HG03039 (cell line): ENCODE measurements at regions not wholly inside any gene's neighbourhood (a gene's known extent, or its start where the extent isn't known, plus 50 kb on each side); places are given as distances from the start of the nearest gene placed in this dataset.

Experiments
- ATAC-seq: cut with Tn5 transposase; IDR thresholded peaks from one replicate; pipeline ENCODE4 v1.9.1; 2021; ENCODE audit warnings: mild to moderate bottlenecking, moderate library complexity; ENCODE audit not compliant: unreplicated experiment

GRCh38 chr18:21991886-21992285 lies 177.5 kb upstream of the GATA6 start:
- ATAC-seq = no peak

- ATAC-seq = no peak
These were observed 173.0 kb upstream of the GATA6 start for GRCh38 chr18:21996351-21996826.

- ATAC-seq = peak; percentile 59
These were observed 171.9 kb upstream of the GATA6 start for GRCh38 chr18:21997207-21998143.

- no peak for ATAC-seq
These were observed 170.9 kb upstream of the GATA6 start for GRCh38 chr18:21998486-21998885.

GRCh38 chr18:22001912-22002487 lies 167.4 kb upstream of the GATA6 start:
- ATAC-seq = no peak

GRCh38 chr18:22005191-22005841 lies 164.1 kb upstream of the GATA6 start:
- ATAC-seq = no peak

GRCh38 chr18:22006458-22006857 lies 162.9 kb upstream of the GATA6 start:
- ATAC-seq = no peak

- no peak for ATAC-seq
These were observed 160.1 kb upstream of the GATA6 start for GRCh38 chr18:22009242-22009641.

- no peak for ATAC-seq
These were observed 155.4 kb upstream of the GATA6 start for GRCh38 chr18:22013993-22014392.

GRCh38 chr18:22015156-22015555 lies 154.2 kb upstream of the GATA6 start:
- ATAC-seq = no peak

GRCh38 chr18:22018366-22018765 lies 151.0 kb upstream of the GATA6 start:
- no peak for ATAC-seq

- ATAC-seq = no peak
These were observed 150.2 kb upstream of the GATA6 start for GRCh38 chr18:22019193-22019592.

- ATAC-seq = no peak
These were observed 149.1 kb upstream of the GATA6 start for GRCh38 chr18:22020127-22020866.

- ATAC-seq = no peak
These were observed 148.5 kb upstream of the GATA6 start for GRCh38 chr18:22020867-22021370.

GRCh38 chr18:22021701-22022100 lies 147.7 kb upstream of the GATA6 start:
- no peak for ATAC-seq

- ATAC-seq = no peak
These were observed 144.5 kb upstream of the GATA6 start for GRCh38 chr18:22024924-22025323.

GRCh38 chr18:22026362-22026761 lies 143.0 kb upstream of the GATA6 start:
- no peak for ATAC-seq

- ATAC-seq = no peak
These were observed 142.5 kb upstream of the GATA6 start for GRCh38 chr18:22026889-22027288.

GRCh38 chr18:22031611-22032010 lies 137.8 kb upstream of the GATA6 start:
- no peak for ATAC-seq

GRCh38 chr18:22032392-22032961 lies 136.9 kb upstream of the GATA6 start:
- ATAC-seq = no peak
